Testis (tissue), 2 donors: ENCODE measurements at regions not wholly inside any gene's neighbourhood (a gene's known extent, or its start where the extent isn't known, plus 50 kb on each side); places are given as distances from the start of the nearest gene placed in this dataset.
"Not testable (repeated sequence)": the region's sequence is repeated elsewhere in the genome, so short reads cannot be mapped to it uniquely, and the experiment has no call there.

Experiments
- CTCF ChIP-seq, 3 experiments: fragments of 450-650 bp in 2 of 3; fragments of 200-600 bp in 1 of 3; sonication (generic) in 1 of 3; IDR thresholded peaks; one replicate each; pipeline ENCODE4 v1.5.1; 2016 to 2019; ENCODE audit warnings: antibody characterized with exemption in 3 of 3, mild to moderate bottlenecking in 2 of 3, moderate library complexity in 1 of 3
- POLR2A ChIP-seq: fragments of 450-650 bp; IDR thresholded peaks from one replicate; pipeline ENCODE4 v1.6.1; 2017; ENCODE audit warnings: antibody characterized with exemption, mild to moderate bottlenecking, moderate library complexity

GRCh38 chr9:61628951-61629350, 439.1 kb downstream of the SPATA31A7 start:
- not testable (repeated sequence) for TF ChIP-seq POLR2A; CTCF (IDR thresholded peaks at IDR 0.05)
